ENCODE measurements at regions not wholly inside any gene's neighbourhood (a gene's known extent, or its start where the extent isn't known, plus 50 kb on each side); places are given as distances from the start of the nearest gene placed in this dataset.
"Not testable (repeated sequence)": the region's sequence is repeated elsewhere in the genome, so short reads cannot be mapped to it uniquely, and the experiment has no call there.

GRCh38 chr21:18553786-18554185 lies 150.2 kb upstream of the TMPRSS15 start:
- H3K4me3 ChIP-seq, result no peak overlapping the region
- intact Hi-C loops (cut with DNase I; ENCODE audit: low total_unique reads) (no loop called here), in situ Hi-C loops (cut with MboI; ENCODE audit: low sequenced_read_pairs in 4 of 4) (no loop called here)
- no peaks in the 10 kb centered on the region for H3K27me3 ChIP-seq
- no peak overlapping the region for H3K27ac ChIP-seq
- no peaks in the 10 kb centered on the region for H3K9me3 ChIP-seq
- H3K4me1 ChIP-seq, result no peaks in the 10 kb centered on the region
- DNase-seq (no peak), ATAC-seq (no peak)
- H3K36me3 ChIP-seq, result no peaks in the 10 kb centered on the region
- TF ChIP-seq CTCF (IDR thresholded peaks at IDR 0.05 in 4 of 5, conservative IDR thresholded peaks at IDR 0.05 in 1 of 5) (no peak), POLR2A (IDR thresholded peaks at IDR 0.05) (no peak)

GRCh38 chr21:18567770-18568169 lies 164.2 kb upstream of the TMPRSS15 start:
- DNase-seq; H3K27ac ChIP-seq; in situ Hi-C loops (cut with MboI; ENCODE audit: low sequenced_read_pairs in 4 of 4); H3K4me3 ChIP-seq; ATAC-seq; H3K36me3 ChIP-seq; H3K4me1 ChIP-seq; H3K9me3 ChIP-seq; H3K27me3 ChIP-seq; intact Hi-C loops (cut with DNase I; ENCODE audit: low total_unique reads): not testable (repeated sequence)

GRCh38 chr21:18588001-18588662 lies 184.5 kb upstream of the TMPRSS15 start:
- in situ Hi-C loops (cut with MboI; ENCODE audit: low sequenced_read_pairs in 4 of 4) (no loop called here), intact Hi-C loops (cut with DNase I; ENCODE audit: low total_unique reads) (no loop called here)
- ATAC-seq, result no peak
- Histone ChIP-seq H3K27ac (no peak overlapping the region), H3K9me3 (no peaks in the 10 kb centered on the region), H3K27me3 (no peaks in the 10 kb centered on the region), H3K4me1 (no peaks in the 10 kb centered on the region), H3K36me3 (no peaks in the 10 kb centered on the region), H3K4me3 (no peak overlapping the region)
- TF ChIP-seq POLR2A (IDR thresholded peaks at IDR 0.05), result no peak
- TF ChIP-seq CTCF (IDR thresholded peaks at IDR 0.05 in 4 of 5, conservative IDR thresholded peaks at IDR 0.05 in 1 of 5), result no peak
- DNase-seq, result no peak

- Histone ChIP-seq H3K36me3 (no peaks in the 10 kb centered on the region), H3K4me1 (no peaks in the 10 kb centered on the region), H3K27me3 (no peaks in the 10 kb centered on the region), H3K4me3 (no peak overlapping the region), H3K27ac (no peak overlapping the region), H3K9me3 (no peaks in the 10 kb centered on the region)
- in situ Hi-C loops (cut with MboI; ENCODE audit: low sequenced_read_pairs in 4 of 4), result no loop called here
- ATAC-seq, result no peak
- intact Hi-C loops (cut with DNase I; ENCODE audit: low total_unique reads), result no loop called here
- TF ChIP-seq CTCF (IDR thresholded peaks at IDR 0.05 in 4 of 5, conservative IDR thresholded peaks at IDR 0.05 in 1 of 5), result no peak
- no peak for TF ChIP-seq POLR2A (IDR thresholded peaks at IDR 0.05)
- DNase-seq, result no peak
Observed at GRCh38 chr21:18601146-18601545, 197.6 kb upstream of the TMPRSS15 start.

GRCh38 chr21:18602711-18603110 lies 199.1 kb upstream of the TMPRSS15 start:
- ATAC-seq, result no peak
- Histone ChIP-seq H3K4me3 (no peak overlapping the region), H3K27ac (no peak overlapping the region), H3K9me3 (no peaks in the 10 kb centered on the region), H3K36me3 (no peaks in the 10 kb centered on the region), H3K4me1 (no peaks in the 10 kb centered on the region), H3K27me3 (no peaks in the 10 kb centered on the region)
- no peak for DNase-seq
- in situ Hi-C loops (cut with MboI; ENCODE audit: low sequenced_read_pairs in 4 of 4), result no loop called here
- intact Hi-C loops (cut with DNase I; ENCODE audit: low total_unique reads), result no loop called here
- TF ChIP-seq CTCF (IDR thresholded peaks at IDR 0.05 in 4 of 5, conservative IDR thresholded peaks at IDR 0.05 in 1 of 5), result no peak
- TF ChIP-seq POLR2A (IDR thresholded peaks at IDR 0.05), result no peak

All from gastrocnemius medialis (tissue), 4 donors.